Activated CD8-positive, alpha-beta T cell treated with anti-CD3 and anti-CD28 coated beads for 36 hours (primary cell): ENCODE measurements at regions not wholly inside any gene's neighbourhood (a gene's known extent, or its start where the extent isn't known, plus 50 kb on each side); places are given as distances from the start of the nearest gene placed in this dataset.
"Not testable (repeated sequence)": the region's sequence is repeated elsewhere in the genome, so short reads cannot be mapped to it uniquely, and the experiment has no call there.

Experiments
- ATAC-seq: fragments of 200-7000 bp; cut with Tn5 transposase; one replicate; pipeline ENCODE4 v1.10.0; 2021; ENCODE audit warnings: mild to moderate bottlenecking, moderate library complexity
- CTCF ChIA-PET: fragments of 350-600 bp; sonication (Branson Sonifier 250); formaldehyde crosslinking; loops from one replicate; lab custom pipeline; 2021; ENCODE audit warnings: antibody characterized with exemption; lab: Charles Lee
- POLR2A ChIA-PET: fragments of 350-600 bp; sonication (Branson Sonifier 250); formaldehyde crosslinking; loops from one replicate; lab custom pipeline; 2021; ENCODE audit warnings: antibody characterized with exemption; lab: Charles Lee
- DNase-seq: peaks from one replicate; pipeline ENCODE4 v3.0.0-alpha.2; 2020
- H3K27ac Mint-ChIP-seq: one replicate; pipeline ENCODE4 v1.8.0; 2021; ENCODE audit warnings: mild to moderate bottlenecking, mixed read lengths
- H3K27me3 Mint-ChIP-seq: one replicate; pipeline ENCODE4 v1.8.0; 2021; ENCODE audit warnings: mixed read lengths
- H3K36me3 Mint-ChIP-seq: one replicate; pipeline ENCODE4 v1.8.0; 2021; ENCODE audit warnings: low read depth, mixed read lengths
- H3K4me1 Mint-ChIP-seq: one replicate; pipeline ENCODE4 v1.8.0; 2021; ENCODE audit warnings: low read depth, mixed read lengths
- H3K4me3 Mint-ChIP-seq: one replicate; pipeline ENCODE4 v1.8.0; 2021; ENCODE audit warnings: mild to moderate bottlenecking, moderate library complexity, mixed read lengths
- H3K9me3 Mint-ChIP-seq: one replicate; pipeline ENCODE4 v1.8.0; 2021; ENCODE audit warnings: mixed read lengths
- CTCF ChIP-seq: fragments of 200-600 bp; IDR thresholded peaks from one replicate; pipeline ENCODE4 v1.8.0; 2022; ENCODE audit warnings: antibody characterized with exemption, mild to moderate bottlenecking
- intact Hi-C: fragments of 100-400 bp; cut with micrococcal nuclease; formaldehyde crosslinking; loops from one replicate; pipeline ENCODE4 v1.10.0; 2022

- Mint-ChIP-seq H3K27ac (no peak overlapping the region), H3K4me1 (no peaks in the 10 kb centered on the region), H3K36me3 (no peaks in the 10 kb centered on the region), H3K27me3 (no peaks in the 10 kb centered on the region), H3K9me3 (peaks cover 3% of the 10 kb centered on the region), H3K4me3 (no peak overlapping the region)
- CTCF ChIA-PET = interaction anchor here (0.9 kb wide), 1 partner anchor 16 kb away, joined by 3 read pairs; no protein-coding TSS in a partner anchor
- POLR2A ChIA-PET = no interaction called here
- intact Hi-C loops = no loop called here
- no peak for TF ChIP-seq CTCF
- ATAC-seq = no peak
- no peak for DNase-seq
Measured at GRCh38 chr5:60436518-60436917, 263.4 kb downstream of the DEPDC1B start.

GRCh38 chr5:60435808-60436207 is 264.2 kb downstream of the DEPDC1B start:
- Mint-ChIP-seq H3K4me3 (no peak overlapping the region), H3K27me3 (no peaks in the 10 kb centered on the region), H3K9me3 (peaks cover 3% of the 10 kb centered on the region), H3K27ac (no peak overlapping the region), H3K4me1 (no peaks in the 10 kb centered on the region), H3K36me3 (no peaks in the 10 kb centered on the region)
- DNase-seq = no peak
- TF ChIP-seq CTCF = no peak
- POLR2A ChIA-PET = no interaction called here
- ATAC-seq = no peak
- CTCF ChIA-PET = interaction anchor here (0.9 kb wide), 1 partner anchor 17 kb away, joined by 3 read pairs; no protein-coding TSS in a partner anchor
- intact Hi-C loops = no loop called here

- intact Hi-C loops, H3K9me3 Mint-ChIP-seq, H3K36me3 Mint-ChIP-seq, CTCF ChIA-PET, POLR2A ChIA-PET, H3K27me3 Mint-ChIP-seq, DNase-seq, H3K4me1 Mint-ChIP-seq, H3K27ac Mint-ChIP-seq, H3K4me3 Mint-ChIP-seq, ATAC-seq: not testable (repeated sequence)
Measured at GRCh38 chr5:60426189-60426588, 273.8 kb downstream of the DEPDC1B start.

- CTCF ChIA-PET, H3K27ac Mint-ChIP-seq, H3K27me3 Mint-ChIP-seq, POLR2A ChIA-PET, H3K36me3 Mint-ChIP-seq, H3K4me3 Mint-ChIP-seq, H3K4me1 Mint-ChIP-seq, intact Hi-C loops, DNase-seq, H3K9me3 Mint-ChIP-seq, ATAC-seq: not testable (repeated sequence)
Measured at GRCh38 chr5:60420773-60421172, 279.2 kb downstream of the DEPDC1B start.

- no peak for TF ChIP-seq CTCF
- POLR2A ChIA-PET = no interaction called here
- H3K4me1 Mint-ChIP-seq = peaks cover 3% of the 10 kb centered on the region
- no peak overlapping the region for H3K4me3 Mint-ChIP-seq
- no peak for DNase-seq
- peaks cover 2% of the 10 kb centered on the region for H3K9me3 Mint-ChIP-seq
- no peaks in the 10 kb centered on the region for H3K27me3 Mint-ChIP-seq
- CTCF ChIA-PET = no interaction called here
- ATAC-seq = no peak
- H3K36me3 Mint-ChIP-seq = no peaks in the 10 kb centered on the region
- intact Hi-C loops = no loop called here
- H3K27ac Mint-ChIP-seq = no peak overlapping the region
Measured at GRCh38 chr5:60417500-60418181, 282.3 kb downstream of the DEPDC1B start.

GRCh38 chr5:60415443-60415842 is 284.5 kb downstream of the DEPDC1B start:
- H3K36me3 Mint-ChIP-seq = no peaks in the 10 kb centered on the region
- POLR2A ChIA-PET = no interaction called here
- H3K4me1 Mint-ChIP-seq = peaks cover 3% of the 10 kb centered on the region
- CTCF ChIA-PET = no interaction called here
- ATAC-seq (no peak), DNase-seq (no peak)
- no peaks in the 10 kb centered on the region for H3K27me3 Mint-ChIP-seq
- no peak overlapping the region for H3K4me3 Mint-ChIP-seq
- intact Hi-C loops = no loop called here
- TF ChIP-seq CTCF = no peak
- H3K27ac Mint-ChIP-seq = no peak overlapping the region
- H3K9me3 Mint-ChIP-seq = peaks cover 2% of the 10 kb centered on the region
